Fibroblast of lung (primary cell): ENCODE measurements at regions not wholly inside any gene's neighbourhood (a gene's known extent, or its start where the extent isn't known, plus 50 kb on each side); places are given as distances from the start of the nearest gene placed in this dataset.
"Not testable (repeated sequence)": the region's sequence is repeated elsewhere in the genome, so short reads cannot be mapped to it uniquely, and the experiment has no call there.

ENCODE experiments used
- CTCF ChIP-seq, 2 donors: IDR thresholded peaks in 1 of 2; conservative IDR thresholded peaks in 1 of 2; 1 replicate in 1 of 2; 2 replicates in 1 of 2; pipeline ENCODE4 v1.5.1; 2011 to 2012; ENCODE audit warnings: low read length in 2 of 2, control low read depth in 1 of 2, inconsistent platforms in 1 of 2, low read depth in 1 of 2, mild to moderate bottlenecking in 1 of 2
- EZH2 ChIP-seq: IDR thresholded peaks from 2 replicates; pipeline ENCODE4 v1.5.1; 2012; ENCODE audit warnings: low read length, control low read depth, mild to moderate bottlenecking; ENCODE audit errors: missing control alignments

- not testable (repeated sequence) for TF ChIP-seq CTCF (conservative IDR thresholded peaks at IDR 0.05 in 1 of 2, IDR thresholded peaks at IDR 0.05 in 1 of 2; ENCODE audit: low read depth in 1 of 2, low read length in 2 of 2); EZH2
Measured at GRCh38 chr6:26811486-26812116, 152.1 kb upstream of the ZNF322 start.
